ENCODE measurements at regions not wholly inside any gene's neighbourhood (a gene's known extent, or its start where the extent isn't known, plus 50 kb on each side); places are given as distances from the start of the nearest gene placed in this dataset.

- H3K9me3 ChIP-seq = no peaks in the 10 kb centered on the region
- DNase-seq (no peak), ATAC-seq (no peak)
- no peak overlapping the region for H3K27ac ChIP-seq
- WGBS, 2 donors = 70 to 79% methylated on average over 1 of the region's 1 CpG
- no peak overlapping the region for H3K4me3 ChIP-seq
- no peaks in the 10 kb centered on the region for H3K36me3 ChIP-seq (replicated peaks in 1 of 2; ENCODE audit: insufficient read depth in 1 of 2, low read depth in 2 of 2)
- no peaks in the 10 kb centered on the region for H3K4me1 ChIP-seq
- TF ChIP-seq POLR2A (IDR thresholded peaks at IDR 0.05) (no peak), CTCF (IDR thresholded peaks at IDR 0.05) (no peak)
- intact Hi-C loops (cut with DNase I) = no loop called here
- H3K27me3 ChIP-seq = no peaks in the 10 kb centered on the region
Observed at GRCh38 chr13:61146571-61146970, 269.1 kb downstream of the PCDH20 start.

GRCh38 chr13:61146158-61146557 is 269.5 kb downstream of the PCDH20 start:
- 83 to 92% methylated on average over 2 to 3 of the region's 4 CpGs for WGBS, 2 donors
- Histone ChIP-seq H3K9me3 (no peaks in the 10 kb centered on the region), H3K4me1 (no peaks in the 10 kb centered on the region), H3K27ac (no peak overlapping the region), H3K27me3 (no peaks in the 10 kb centered on the region), H3K36me3 (replicated peaks in 1 of 2; ENCODE audit: insufficient read depth in 1 of 2, low read depth in 2 of 2) (no peaks in the 10 kb centered on the region), H3K4me3 (no peak overlapping the region)
- no peak for ATAC-seq
- intact Hi-C loops (cut with DNase I) = no loop called here
- DNase-seq = no peak
- TF ChIP-seq CTCF (IDR thresholded peaks at IDR 0.05) (no peak), POLR2A (IDR thresholded peaks at IDR 0.05) (no peak)

GRCh38 chr13:61144834-61145593 is 270.6 kb downstream of the PCDH20 start:
- Histone ChIP-seq H3K36me3 (replicated peaks in 1 of 2; ENCODE audit: insufficient read depth in 1 of 2, low read depth in 2 of 2) (no peaks in the 10 kb centered on the region), H3K27me3 (no peaks in the 10 kb centered on the region), H3K4me3 (no peak overlapping the region), H3K9me3 (no peaks in the 10 kb centered on the region), H3K27ac (no peak overlapping the region), H3K4me1 (no peaks in the 10 kb centered on the region)
- DNase-seq = no peak
- no peak for TF ChIP-seq CTCF (IDR thresholded peaks at IDR 0.05)
- no peak for TF ChIP-seq POLR2A (IDR thresholded peaks at IDR 0.05)
- ATAC-seq = no peak
- intact Hi-C loops (cut with DNase I) = no loop called here
- WGBS, 2 donors = 89 to 100% methylated on average over 2 of the region's 2 CpGs

GRCh38 chr13:61144301-61144700 is 271.3 kb downstream of the PCDH20 start:
- DNase-seq (no peak), ATAC-seq (no peak)
- H3K4me1 ChIP-seq = no peaks in the 10 kb centered on the region
- 86 to 89% methylated on average over 1 of the region's 1 CpG for WGBS, 2 donors
- no peak overlapping the region for H3K4me3 ChIP-seq
- TF ChIP-seq POLR2A (IDR thresholded peaks at IDR 0.05) = no peak
- TF ChIP-seq CTCF (IDR thresholded peaks at IDR 0.05) = no peak
- intact Hi-C loops (cut with DNase I) = no loop called here
- H3K36me3 ChIP-seq (replicated peaks in 1 of 2; ENCODE audit: insufficient read depth in 1 of 2, low read depth in 2 of 2) = no peaks in the 10 kb centered on the region
- no peaks in the 10 kb centered on the region for H3K27me3 ChIP-seq
- no peaks in the 10 kb centered on the region for H3K9me3 ChIP-seq
- H3K27ac ChIP-seq = no peak overlapping the region

GRCh38 chr13:61142506-61142905 is 273.1 kb downstream of the PCDH20 start:
- Histone ChIP-seq H3K27me3 (no peaks in the 10 kb centered on the region), H3K4me1 (no peaks in the 10 kb centered on the region), H3K36me3 (replicated peaks in 1 of 2; ENCODE audit: insufficient read depth in 1 of 2, low read depth in 2 of 2) (no peaks in the 10 kb centered on the region), H3K27ac (no peak overlapping the region), H3K9me3 (no peaks in the 10 kb centered on the region), H3K4me3 (no peak overlapping the region)
- ATAC-seq (no peak), DNase-seq (no peak)
- intact Hi-C loops (cut with DNase I) = no loop called here
- TF ChIP-seq CTCF (IDR thresholded peaks at IDR 0.05) = no peak
- TF ChIP-seq POLR2A (IDR thresholded peaks at IDR 0.05) = no peak

All from body of pancreas (tissue), 4 donors.